Hepatocyte (in vitro differentiated cells): ENCODE measurements at regions not wholly inside any gene's neighbourhood (a gene's known extent, or its start where the extent isn't known, plus 50 kb on each side); places are given as distances from the start of the nearest gene placed in this dataset.
"Not testable (repeated sequence)": the region's sequence is repeated elsewhere in the genome, so short reads cannot be mapped to it uniquely, and the experiment has no call there.

Experiments
- DNase-seq: peaks from one replicate; pipeline ENCODE4 v3.0.0-alpha.2; 2016; ENCODE audit warnings: low spot score
- H2AFZ ChIP-seq: fragments of 200-600 bp; sonication (generic); 2 replicates; pipeline ENCODE4 v1.6.0; 2016; ENCODE audit warnings: antibody characterized with exemption, mild to moderate bottlenecking
- H3K27ac ChIP-seq: fragments of 200-600 bp; sonication (generic); 2 replicates; pipeline ENCODE4 v1.5.1; 2016; ENCODE audit warnings: mild to moderate bottlenecking
- H3K27me3 ChIP-seq: fragments of 200-600 bp; sonication (generic); 2 replicates; pipeline ENCODE4 v1.6.1; 2016
- H3K36me3 ChIP-seq: fragments of 200-600 bp; sonication (generic); replicated peaks from 2 replicates; pipeline ENCODE4 v1.5.1; 2016; ENCODE audit warnings: low read depth; ENCODE audit not compliant: insufficient read depth
- H3K4me1 ChIP-seq: fragments of 200-600 bp; sonication (generic); 2 replicates; pipeline ENCODE4 v1.5.1; 2016; ENCODE audit warnings: mild to moderate bottlenecking, moderate library complexity; ENCODE audit not compliant: insufficient read depth
- H3K4me2 ChIP-seq: fragments of 200-600 bp; sonication (generic); 2 replicates; pipeline ENCODE4 v1.6.0; 2016
- H3K4me3 ChIP-seq: fragments of 200-600 bp; sonication (generic); 2 replicates; pipeline ENCODE4 v1.5.1; 2016; ENCODE audit warnings: mild to moderate bottlenecking
- H3K79me2 ChIP-seq: fragments of 200-600 bp; sonication (generic); 2 replicates; pipeline ENCODE4 v1.6.0; 2017; ENCODE audit warnings: mild to moderate bottlenecking
- H3K9me2 ChIP-seq: fragments of 200-600 bp; sonication (generic); replicated peaks from 2 replicates; pipeline ENCODE4 v1.6.0; 2017; ENCODE audit warnings: mild to moderate bottlenecking; ENCODE audit not compliant: insufficient read depth
- H3K9me3 ChIP-seq: fragments of 200-600 bp; sonication (generic); 2 replicates; pipeline ENCODE4 v1.5.1; 2016; ENCODE audit warnings: low read depth, mild to moderate bottlenecking
- H4K20me1 ChIP-seq: fragments of 200-600 bp; sonication (generic); 2 replicates; pipeline ENCODE4 v1.6.0; 2016; ENCODE audit warnings: mild to moderate bottlenecking; ENCODE audit not compliant: insufficient read depth, poor library complexity, severe bottlenecking
- EZH2 ChIP-seq: fragments of 200-600 bp; sonication (generic); IDR thresholded peaks from 2 replicates; pipeline ENCODE4 v1.6.1; 2016; ENCODE audit warnings: antibody characterized with exemption, mild to moderate bottlenecking, borderline replicate concordance
- EZH2phosphoT487 ChIP-seq: fragments of 200-600 bp; sonication (generic); IDR thresholded peaks from one replicate; pipeline ENCODE4 v1.6.1; 2018; ENCODE audit warnings: antibody characterized with exemption, mild to moderate bottlenecking, low read depth, moderate library complexity; ENCODE audit not compliant: unreplicated experiment, severe bottlenecking
- WGBS: methylation state at CpG from one replicate; pipeline ENCODE4 v1.1.6; 2016; ENCODE audit warnings: low lambda C conversion rate; ENCODE audit errors: missing lambda C conversion rate; 5-methylcytosine and 5-hydroxymethylcytosine counted together
- TF ChIP-seq, protein P1 (sequence below): fragments of 200-600 bp; sonication (generic); IDR thresholded peaks from 2 replicates; pipeline ENCODE4 v1.5.1; 2016; ENCODE audit warnings: antibody characterized with exemption, mild to moderate bottlenecking; ENCODE audit not compliant: poor library complexity

DNA sequence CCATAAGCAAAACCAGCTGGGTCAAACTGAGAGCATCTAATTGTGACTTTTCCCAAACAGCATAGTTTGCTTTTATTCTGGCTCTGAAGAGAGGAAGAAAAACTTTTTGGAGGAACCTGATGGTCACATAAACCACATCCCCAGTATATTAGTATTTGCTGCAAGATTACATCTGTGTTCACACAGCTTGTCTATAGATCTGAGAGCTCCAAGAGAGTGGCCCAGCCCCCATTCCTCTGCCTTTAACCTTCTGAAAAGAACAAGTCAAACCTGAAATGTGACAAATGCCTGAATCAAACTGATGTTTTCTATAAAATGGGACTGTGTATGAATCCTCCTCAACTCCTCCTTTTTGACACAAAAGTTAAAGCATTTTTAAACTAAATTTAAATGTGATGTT lies 435.2 kb downstream of the ZNF479 start:
- H3K4me2 ChIP-seq, H3K9me3 ChIP-seq, H3K36me3 ChIP-seq, H3K27ac ChIP-seq, DNase-seq, H2AFZ ChIP-seq, H3K4me1 ChIP-seq, H3K9me2 ChIP-seq, H3K79me2 ChIP-seq, H3K4me3 ChIP-seq, H3K27me3 ChIP-seq, H4K20me1 ChIP-seq: not testable (repeated sequence)

DNA sequence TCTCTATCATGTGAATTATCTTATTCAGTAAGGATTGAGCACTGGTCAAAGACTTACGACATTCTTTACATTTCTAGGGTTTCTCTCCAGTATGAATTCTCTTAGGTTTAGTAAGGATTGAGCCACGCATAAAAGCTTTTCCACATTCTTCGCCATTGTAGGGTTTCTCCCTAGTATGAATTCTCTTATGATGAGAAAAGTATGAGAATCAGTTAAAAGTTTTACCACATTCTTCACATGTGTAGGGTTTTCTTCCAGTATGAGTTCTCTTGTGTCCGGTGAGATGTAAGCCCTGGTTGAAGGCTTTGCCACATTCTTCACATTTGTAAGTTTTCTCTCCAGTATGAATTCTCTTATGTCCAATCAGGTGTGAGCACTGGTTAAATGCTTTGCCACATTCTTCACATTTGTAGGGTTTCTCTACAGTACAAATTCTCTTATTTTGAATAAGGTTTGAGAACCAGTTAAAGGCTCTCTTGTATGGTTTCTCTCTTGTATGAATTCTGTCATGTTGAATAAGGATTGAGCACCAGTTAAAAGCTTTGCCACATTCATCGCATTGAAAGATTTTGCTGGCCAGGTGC lies 445.9 kb downstream of the ZNF479 start:
- Histone ChIP-seq H3K79me2 (no peaks in the 10 kb centered on the region), H3K27ac (no peak overlapping the region), H3K27me3 (no peaks in the 10 kb centered on the region), H3K9me2 (no peaks in the 10 kb centered on the region), H3K9me3 (peaks cover 7% of the 10 kb centered on the region), H3K36me3 (no peaks in the 10 kb centered on the region), H3K4me1 (no peaks in the 10 kb centered on the region), H3K4me2 (no peak overlapping the region), H3K4me3 (no peak overlapping the region), H2AFZ (no peak overlapping the region), H4K20me1 (no peaks in the 10 kb centered on the region)
- WGBS: 66% methylated on average over 5 of the region's 5 CpGs
- TF ChIP-seq, protein P1, sequence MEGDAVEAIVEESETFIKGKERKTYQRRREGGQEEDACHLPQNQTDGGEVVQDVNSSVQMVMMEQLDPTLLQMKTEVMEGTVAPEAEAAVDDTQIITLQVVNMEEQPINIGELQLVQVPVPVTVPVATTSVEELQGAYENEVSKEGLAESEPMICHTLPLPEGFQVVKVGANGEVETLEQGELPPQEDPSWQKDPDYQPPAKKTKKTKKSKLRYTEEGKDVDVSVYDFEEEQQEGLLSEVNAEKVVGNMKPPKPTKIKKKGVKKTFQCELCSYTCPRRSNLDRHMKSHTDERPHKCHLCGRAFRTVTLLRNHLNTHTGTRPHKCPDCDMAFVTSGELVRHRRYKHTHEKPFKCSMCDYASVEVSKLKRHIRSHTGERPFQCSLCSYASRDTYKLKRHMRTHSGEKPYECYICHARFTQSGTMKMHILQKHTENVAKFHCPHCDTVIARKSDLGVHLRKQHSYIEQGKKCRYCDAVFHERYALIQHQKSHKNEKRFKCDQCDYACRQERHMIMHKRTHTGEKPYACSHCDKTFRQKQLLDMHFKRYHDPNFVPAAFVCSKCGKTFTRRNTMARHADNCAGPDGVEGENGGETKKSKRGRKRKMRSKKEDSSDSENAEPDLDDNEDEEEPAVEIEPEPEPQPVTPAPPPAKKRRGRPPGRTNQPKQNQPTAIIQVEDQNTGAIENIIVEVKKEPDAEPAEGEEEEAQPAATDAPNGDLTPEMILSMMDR: no peak
- no peak for TF ChIP-seq EZH2
- DNase-seq: no peak

DNA sequence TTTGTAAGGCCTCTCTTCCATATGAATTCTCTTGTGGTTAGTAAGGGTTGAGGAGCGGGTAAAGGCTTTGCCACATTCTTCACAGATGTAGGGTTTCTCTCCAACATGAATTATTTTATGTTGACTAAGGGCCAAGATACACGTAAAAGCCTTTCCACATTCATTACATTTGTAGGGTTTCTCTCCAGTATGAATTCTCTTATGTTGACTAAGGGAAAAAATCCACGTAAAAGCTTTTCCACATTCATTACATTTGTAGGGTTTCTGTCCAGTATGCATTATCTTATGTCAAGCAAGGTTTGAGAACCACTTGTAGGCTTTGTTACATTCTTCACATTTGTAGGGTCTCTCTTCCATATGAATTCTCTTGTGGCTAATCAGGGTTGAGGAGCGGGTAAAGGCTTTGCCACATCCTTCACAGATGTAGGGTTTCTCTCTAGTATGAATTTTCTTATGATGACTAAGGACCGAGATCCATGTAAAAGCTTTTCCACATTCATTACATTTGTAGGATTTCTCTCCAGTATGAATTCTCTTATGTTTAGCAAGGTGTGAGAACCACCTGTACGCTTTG lies 493.0 kb downstream of the ZNF479 start:
- no peak for DNase-seq
- Histone ChIP-seq H2AFZ (no peak overlapping the region), H3K9me2 (no peaks in the 10 kb centered on the region), H3K27ac (no peak overlapping the region), H3K27me3 (no peaks in the 10 kb centered on the region), H3K79me2 (no peaks in the 10 kb centered on the region), H3K36me3 (no peaks in the 10 kb centered on the region), H4K20me1 (no peaks in the 10 kb centered on the region), H3K4me1 (no peaks in the 10 kb centered on the region), H3K4me3 (no peak overlapping the region), H3K4me2 (no peak overlapping the region), H3K9me3 (no peaks in the 10 kb centered on the region)
- 71% methylated on average over 6 of the region's 6 CpGs for WGBS
- no peak for TF ChIP-seq EZH2
- TF ChIP-seq EZH2phosphoT487: no peak
- TF ChIP-seq, protein P1: no peak

DNA sequence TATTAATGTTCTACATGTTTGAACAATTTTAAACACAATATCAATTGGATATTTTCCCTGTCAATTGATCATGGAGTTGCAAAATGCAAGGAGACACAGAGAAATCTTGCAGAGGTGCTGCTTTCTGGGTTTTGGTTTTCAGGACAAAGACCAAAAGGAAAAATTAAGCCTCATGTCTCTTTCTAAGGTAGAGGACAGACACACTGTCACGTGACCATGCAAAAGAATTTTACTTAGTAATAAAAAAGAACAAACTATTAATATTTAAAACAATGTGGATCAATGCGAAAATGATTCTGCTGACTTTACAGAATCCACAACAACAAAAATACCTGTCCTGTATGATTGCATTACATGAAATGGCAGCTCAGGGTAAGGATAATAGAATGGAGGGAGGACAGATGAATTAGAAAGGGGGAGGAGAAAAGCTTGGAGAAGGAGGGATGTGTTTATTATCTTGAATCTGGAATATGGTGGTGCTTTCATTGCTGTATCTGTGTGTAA lies 493.7 kb upstream of the NUPR2 start:
- H3K36me3 ChIP-seq: no peaks in the 10 kb centered on the region
- no peaks in the 10 kb centered on the region for H4K20me1 ChIP-seq
- no peaks in the 10 kb centered on the region for H3K79me2 ChIP-seq
- DNase-seq: no peak
- H3K27me3 ChIP-seq: no peaks in the 10 kb centered on the region
- H3K4me1 ChIP-seq: no peaks in the 10 kb centered on the region
- H3K9me3 ChIP-seq: no peaks in the 10 kb centered on the region
- no peak overlapping the region for H3K27ac ChIP-seq
- H3K4me2 ChIP-seq: no peak overlapping the region
- TF ChIP-seq EZH2: no peak
- TF ChIP-seq, protein P1: no peak
- TF ChIP-seq EZH2phosphoT487: no peak
- no peak overlapping the region for H3K4me3 ChIP-seq
- no peaks in the 10 kb centered on the region for H3K9me2 ChIP-seq
- 26% methylated on average over 2 of the region's 2 CpGs for WGBS
- no peak overlapping the region for H2AFZ ChIP-seq
